Prostate gland (tissue), 2 donors: ENCODE measurements at regions not wholly inside any gene's neighbourhood (a gene's known extent, or its start where the extent isn't known, plus 50 kb on each side); places are given as distances from the start of the nearest gene placed in this dataset.

Experiments used
- DNase-seq: peaks from one replicate; pipeline ENCODE4 v3.0.0-alpha.2; 2019; ENCODE audit warnings: low spot score
- H3K27ac ChIP-seq, 2 donors: fragments of 200-600 bp; sonication (generic); 2 replicates each; pipeline ENCODE4 v1.5.1; 2017 to 2019
- H3K27me3 ChIP-seq: fragments of 200-600 bp; sonication (generic); replicated peaks from 2 replicates; pipeline ENCODE4 v1.5.1; 2019; ENCODE audit not compliant: insufficient read depth
- H3K36me3 ChIP-seq, 2 donors: fragments of 200-600 bp; sonication (generic); 1 replicate in 1 of 2; 2 replicates in 1 of 2; pipeline versions ENCODE4 v1.5.1 to v1.8.1; 2017 to 2019
- H3K4me1 ChIP-seq: fragments of 200-600 bp; sonication (generic); replicated peaks from 2 replicates; pipeline ENCODE4 v1.5.1; 2019
- H3K4me3 ChIP-seq, 2 donors: fragments of 200-600 bp; sonication (generic); 2 replicates each; pipeline ENCODE4 v1.5.1; 2017 to 2019
- H3K9me3 ChIP-seq: fragments of 200-600 bp; sonication (generic); 2 replicates; pipeline ENCODE4 v1.5.1; 2017
- CTCF ChIP-seq, 4 experiments: fragments of 200-600 bp in 2 of 4; fragments of 450-650 bp in 2 of 4; sonication (generic) in 2 of 4; IDR thresholded peaks; 1 replicate in 3 of 4; 2 replicates in 1 of 4; pipeline ENCODE4 v1.5.1; 2016 to 2019; ENCODE audit warnings: antibody characterized with exemption in 4 of 4, mild to moderate bottlenecking in 2 of 4, moderate library complexity in 2 of 4
- POLR2A ChIP-seq: fragments of 450-650 bp; IDR thresholded peaks from one replicate; pipeline ENCODE4 v1.6.1; 2016; ENCODE audit warnings: antibody characterized with exemption, mild to moderate bottlenecking
- POLR2AphosphoS5 ChIP-seq: sonication (generic); formaldehyde crosslinking; IDR thresholded peaks from one replicate; pipeline ENCODE4 v1.6.1; 2017; ENCODE audit warnings: antibody characterized with exemption
- WGBS: methylation state at CpG from one replicate; pipeline ENCODE4 v1.1.5; 2018; 5-methylcytosine and 5-hydroxymethylcytosine counted together
- intact Hi-C: fragments of 100-400 bp; cut with DNase I; formaldehyde crosslinking; loops from one replicate; pipeline ENCODE4 v1.14.2; 2022

DNA sequence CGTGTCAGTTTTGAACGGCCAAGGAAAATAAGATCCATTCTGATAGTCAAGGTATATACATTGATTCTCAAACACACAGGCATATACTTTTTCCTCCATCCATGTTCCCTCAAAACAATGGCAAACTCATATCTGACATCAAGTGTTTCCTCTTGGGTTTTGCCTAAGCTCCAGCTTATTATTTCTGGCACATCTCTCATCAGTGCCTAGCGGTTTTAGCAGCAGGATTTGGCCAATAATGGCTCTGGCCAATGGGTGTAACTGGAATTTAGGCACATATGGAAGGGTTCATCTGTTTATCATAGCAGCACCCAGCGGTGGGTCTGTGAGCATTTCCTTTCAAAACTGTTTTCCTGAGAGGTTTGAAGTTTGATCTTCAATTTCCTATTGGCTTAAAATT lies 161.6 kb upstream of the TLL1 start:
- intact Hi-C loops: no loop called here
- TF ChIP-seq CTCF (IDR thresholded peaks at IDR 0.05) (no peak), POLR2A (no peak), POLR2AphosphoS5 (no peak)

GRCh38 chr4:165711912-165712311 lies 161.1 kb upstream of the TLL1 start:
- no peak for DNase-seq
- Histone ChIP-seq H3K36me3 (no peaks in the 10 kb centered on the region), H3K27me3 (no peaks in the 10 kb centered on the region), H3K9me3 (no peaks in the 10 kb centered on the region), H3K4me3 (no peak overlapping the region), H3K27ac (no peak overlapping the region), H3K4me1 (no peaks in the 10 kb centered on the region)
- 91% methylated on average over 2 of the region's 2 CpGs for WGBS
- TF ChIP-seq POLR2AphosphoS5: no peak
- TF ChIP-seq CTCF (IDR thresholded peaks at IDR 0.05): no peak
- TF ChIP-seq POLR2A: no peak
- intact Hi-C loops: no loop called here

More for the DNA sequence above, 161.6 kb upstream of the TLL1 start:
- WGBS: 84% methylated on average over 4 of the region's 4 CpGs
- no peaks in the 10 kb centered on the region for H3K4me1 ChIP-seq
- no peak overlapping the region for H3K4me3 ChIP-seq
- no peak for DNase-seq
- no peaks in the 10 kb centered on the region for H3K27me3 ChIP-seq
- H3K9me3 ChIP-seq: no peaks in the 10 kb centered on the region
- no peaks in the 10 kb centered on the region for H3K36me3 ChIP-seq
- no peak overlapping the region for H3K27ac ChIP-seq

DNA sequence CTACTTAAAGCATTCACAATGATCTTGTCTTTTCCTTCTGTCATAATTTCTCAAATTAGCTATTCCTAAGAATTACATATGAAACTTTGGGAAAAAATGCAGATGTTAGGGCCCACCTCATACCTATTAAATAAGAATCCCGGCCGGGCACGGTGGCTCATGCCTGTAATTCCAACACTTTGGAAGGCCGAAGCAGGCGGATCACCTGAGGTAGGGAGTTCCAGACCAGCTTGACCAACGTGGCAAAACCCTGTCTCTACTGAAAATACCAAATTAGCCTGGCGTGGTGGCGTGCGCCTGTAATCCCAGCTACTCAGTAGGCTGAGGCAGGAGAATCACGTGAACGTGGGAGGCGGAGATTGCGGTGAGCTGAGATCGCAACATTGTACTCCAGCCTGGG lies 158.4 kb upstream of the TLL1 start:
- no peaks in the 10 kb centered on the region for H3K9me3 ChIP-seq
- no peak overlapping the region for H3K27ac ChIP-seq
- intact Hi-C loops: no loop called here
- no peak for TF ChIP-seq CTCF (IDR thresholded peaks at IDR 0.05)
- no peak for TF ChIP-seq POLR2A
- TF ChIP-seq POLR2AphosphoS5: no peak
- no peak overlapping the region for H3K4me3 ChIP-seq
- no peaks in the 10 kb centered on the region for H3K27me3 ChIP-seq
- 94% methylated on average over 14 of the region's 14 CpGs for WGBS
- no peak for DNase-seq
- no peaks in the 10 kb centered on the region for H3K4me1 ChIP-seq
- no peaks in the 10 kb centered on the region for H3K36me3 ChIP-seq

- intact Hi-C loops: no loop called here
- no peaks in the 10 kb centered on the region for H3K27me3 ChIP-seq
- no peak overlapping the region for H3K27ac ChIP-seq
- H3K36me3 ChIP-seq: no peaks in the 10 kb centered on the region
- WGBS: 97% methylated on average over 1 of the region's 1 CpG
- no peak overlapping the region for H3K4me3 ChIP-seq
- H3K4me1 ChIP-seq: no peaks in the 10 kb centered on the region
- DNase-seq: no peak
- H3K9me3 ChIP-seq: no peaks in the 10 kb centered on the region
- no peak for TF ChIP-seq CTCF (IDR thresholded peaks at IDR 0.05)
- TF ChIP-seq POLR2A: no peak
These were observed 157.8 kb upstream of the TLL1 start for GRCh38 chr4:165715211-165715610.

- intact Hi-C loops: no loop called here
- Histone ChIP-seq H3K36me3 (no peaks in the 10 kb centered on the region), H3K27ac (no peak overlapping the region), H3K4me1 (no peaks in the 10 kb centered on the region), H3K4me3 (no peak overlapping the region), H3K9me3 (no peaks in the 10 kb centered on the region), H3K27me3 (no peaks in the 10 kb centered on the region)
- DNase-seq: no peak
- 87% methylated on average over 1 of the region's 1 CpG for WGBS
- TF ChIP-seq POLR2A (no peak), CTCF (IDR thresholded peaks at IDR 0.05) (no peak), POLR2AphosphoS5 (no peak)
These were observed 157.0 kb upstream of the TLL1 start for GRCh38 chr4:165715989-165716388.
